Parathyroid adenoma (tissue), 2 donors: ENCODE measurements at regions not wholly inside any gene's neighbourhood (a gene's known extent, or its start where the extent isn't known, plus 50 kb on each side); places are given as distances from the start of the nearest gene placed in this dataset.

Experiments
- H2AFZ ChIP-seq: fragments of 300-600 bp; sonication (generic); one replicate; pipeline ENCODE4 v1.7.0; 2017; ENCODE audit warnings: antibody characterized with exemption, mild to moderate bottlenecking
- H3K27ac ChIP-seq: fragments of 300-600 bp; sonication (generic); one replicate; pipeline ENCODE4 v1.7.0; 2017
- H3K27me3 ChIP-seq: fragments of 300-600 bp; sonication (generic); one replicate; pipeline ENCODE4 v1.7.0; 2017; ENCODE audit warnings: low read length; ENCODE audit not compliant: control insufficient read depth, insufficient read depth
- H3K36me3 ChIP-seq: fragments of 300-600 bp; sonication (generic); one replicate; pipeline ENCODE4 v1.7.0; 2017; ENCODE audit warnings: low read length; ENCODE audit not compliant: control insufficient read depth, insufficient read depth
- H3K4me1 ChIP-seq: fragments of 300-600 bp; sonication (generic); one replicate; pipeline ENCODE4 v1.7.0; 2017; ENCODE audit warnings: control low read depth
- H3K4me2 ChIP-seq: fragments of 300-600 bp; sonication (generic); one replicate; pipeline ENCODE4 v1.7.0; 2017; ENCODE audit warnings: low read length
- H3K4me3 ChIP-seq: fragments of 300-600 bp; sonication (generic); one replicate; pipeline ENCODE4 v1.7.0; 2017; ENCODE audit warnings: low read depth, low read length
- H3K79me2 ChIP-seq: fragments of 300-600 bp; sonication (generic); one replicate; pipeline ENCODE4 v1.7.0; 2017; ENCODE audit warnings: control low read depth
- H3K9ac ChIP-seq: fragments of 300-600 bp; sonication (generic); one replicate; pipeline ENCODE4 v1.7.0; 2017; ENCODE audit warnings: mild to moderate bottlenecking
- H3K9me3 ChIP-seq: fragments of 300-600 bp; sonication (generic); one replicate; pipeline ENCODE4 v1.7.0; 2017; ENCODE audit warnings: low read length; ENCODE audit not compliant: control insufficient read depth
- CTCF ChIP-seq: fragments of 300-600 bp; sonication (generic); IDR thresholded peaks from one replicate; pipeline ENCODE4 v1.7.0; 2017; ENCODE audit warnings: antibody characterized with exemption, mild to moderate bottlenecking
- donor health status: primary hyperparathyroidism.

DNA sequence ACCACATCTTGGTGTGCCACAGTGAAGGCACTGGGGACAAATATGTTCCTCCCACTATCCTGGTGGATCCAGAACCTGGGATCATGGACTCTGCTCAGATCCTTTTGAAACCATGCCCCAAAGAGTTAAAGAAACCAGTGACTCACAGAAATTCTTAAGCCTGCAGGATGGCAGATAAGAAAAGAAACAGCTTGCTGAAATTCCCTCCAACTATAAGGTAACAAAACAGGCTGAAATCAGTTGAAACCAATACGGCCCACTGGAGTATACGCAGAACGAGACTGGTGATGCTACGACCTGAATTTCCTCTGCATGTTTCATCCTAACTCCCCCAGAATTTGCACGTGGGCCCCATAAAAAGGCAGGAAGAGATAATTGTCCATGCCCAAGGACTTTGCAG is 209.6 kb downstream of the TJP1 start:
- no peaks in the 10 kb centered on the region for H3K27me3 ChIP-seq
- no peaks in the 10 kb centered on the region for H3K36me3 ChIP-seq
- TF ChIP-seq CTCF = no peak

GRCh38 chr15:29612096-29612495 is 210.2 kb downstream of the TJP1 start:
- Histone ChIP-seq H3K36me3 (no peaks in the 10 kb centered on the region), H3K79me2 (no peaks in the 10 kb centered on the region), H3K4me1 (no peaks in the 10 kb centered on the region), H3K9ac (no peak overlapping the region), H3K9me3 (no peaks in the 10 kb centered on the region), H3K4me2 (no peak overlapping the region), H2AFZ (no peak overlapping the region), H3K27ac (no peak overlapping the region), H3K4me3 (no peak overlapping the region), H3K27me3 (no peaks in the 10 kb centered on the region)
- TF ChIP-seq CTCF = no peak

More for the DNA sequence above, 209.6 kb downstream of the TJP1 start:
- H2AFZ ChIP-seq = no peak overlapping the region
- no peaks in the 10 kb centered on the region for H3K79me2 ChIP-seq
- H3K27ac ChIP-seq = no peak overlapping the region
- no peak overlapping the region for H3K4me2 ChIP-seq
- H3K9ac ChIP-seq = no peak overlapping the region
- no peaks in the 10 kb centered on the region for H3K4me1 ChIP-seq
- H3K9me3 ChIP-seq = no peaks in the 10 kb centered on the region
- H3K4me3 ChIP-seq = no peak overlapping the region

GRCh38 chr15:29611057-29611456 is 211.2 kb downstream of the TJP1 start:
- Histone ChIP-seq H3K36me3 (no peaks in the 10 kb centered on the region), H2AFZ (no peak overlapping the region), H3K4me2 (no peak overlapping the region), H3K4me3 (no peak overlapping the region), H3K27ac (no peak overlapping the region), H3K79me2 (no peaks in the 10 kb centered on the region), H3K9me3 (no peaks in the 10 kb centered on the region), H3K9ac (no peak overlapping the region), H3K27me3 (no peaks in the 10 kb centered on the region), H3K4me1 (no peaks in the 10 kb centered on the region)
- no peak for TF ChIP-seq CTCF

- no peak overlapping the region for H3K4me2 ChIP-seq
- no peaks in the 10 kb centered on the region for H3K27me3 ChIP-seq
- no peak overlapping the region for H3K9ac ChIP-seq
- TF ChIP-seq CTCF = no peak
- no peaks in the 10 kb centered on the region for H3K79me2 ChIP-seq
- H3K27ac ChIP-seq = no peak overlapping the region
- no peaks in the 10 kb centered on the region for H3K9me3 ChIP-seq
- H2AFZ ChIP-seq = no peak overlapping the region
- no peaks in the 10 kb centered on the region for H3K36me3 ChIP-seq
- H3K4me3 ChIP-seq = no peak overlapping the region
- no peaks in the 10 kb centered on the region for H3K4me1 ChIP-seq
Observed at GRCh38 chr15:29601811-29602210, 220.5 kb downstream of the TJP1 start.

DNA sequence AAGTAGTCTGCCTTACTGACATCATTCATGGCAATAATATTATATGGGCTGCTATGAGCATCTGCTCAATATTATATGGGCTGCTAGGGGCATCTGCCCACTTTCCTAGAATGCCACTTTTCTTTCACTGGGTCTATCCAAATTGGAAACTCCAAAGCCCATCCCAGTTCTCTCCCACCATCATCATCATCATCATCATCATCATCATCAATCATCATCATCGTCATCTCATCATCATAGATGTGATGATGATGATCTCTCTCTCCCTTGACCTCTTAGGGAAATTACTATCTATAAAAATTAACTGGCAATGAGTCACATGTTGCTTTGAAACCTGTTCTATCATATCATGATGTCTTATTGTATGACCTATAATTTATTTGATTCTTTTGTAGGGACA is 222.0 kb downstream of the TJP1 start:
- no peaks in the 10 kb centered on the region for H3K4me1 ChIP-seq
- no peak overlapping the region for H3K27ac ChIP-seq
- H3K36me3 ChIP-seq = no peaks in the 10 kb centered on the region
- no peak overlapping the region for H2AFZ ChIP-seq
- H3K9me3 ChIP-seq = no peaks in the 10 kb centered on the region
- no peak overlapping the region for H3K9ac ChIP-seq
- TF ChIP-seq CTCF = no peak
- no peak overlapping the region for H3K4me2 ChIP-seq
- no peaks in the 10 kb centered on the region for H3K27me3 ChIP-seq
- H3K79me2 ChIP-seq = no peaks in the 10 kb centered on the region
- no peak overlapping the region for H3K4me3 ChIP-seq
